ENCODE measurements at regions not wholly inside any gene's neighbourhood (a gene's known extent, or its start where the extent isn't known, plus 50 kb on each side); places are given as distances from the start of the nearest gene placed in this dataset.

DNA sequence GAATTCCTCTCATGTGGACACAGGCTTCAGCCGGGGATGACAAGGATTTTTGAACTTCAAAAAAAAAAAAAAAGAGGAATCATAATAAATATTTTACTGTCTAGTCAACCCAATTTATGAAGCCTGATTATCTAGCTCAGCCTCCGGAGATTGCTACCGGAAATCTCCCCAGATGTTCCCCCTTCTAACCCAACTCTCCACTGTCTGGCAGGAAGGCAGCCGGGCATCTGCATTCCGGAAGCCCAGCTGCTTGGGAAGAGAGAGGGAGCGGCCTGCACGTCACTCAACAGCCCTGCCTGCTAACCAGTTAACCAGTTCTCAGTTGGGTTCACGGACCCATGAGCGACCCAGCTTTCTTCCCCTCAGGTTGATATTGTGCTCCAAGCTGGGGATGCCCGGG, 87.2 kb upstream of the POU3F3 start:
- TF ChIP-seq, protein P1, sequence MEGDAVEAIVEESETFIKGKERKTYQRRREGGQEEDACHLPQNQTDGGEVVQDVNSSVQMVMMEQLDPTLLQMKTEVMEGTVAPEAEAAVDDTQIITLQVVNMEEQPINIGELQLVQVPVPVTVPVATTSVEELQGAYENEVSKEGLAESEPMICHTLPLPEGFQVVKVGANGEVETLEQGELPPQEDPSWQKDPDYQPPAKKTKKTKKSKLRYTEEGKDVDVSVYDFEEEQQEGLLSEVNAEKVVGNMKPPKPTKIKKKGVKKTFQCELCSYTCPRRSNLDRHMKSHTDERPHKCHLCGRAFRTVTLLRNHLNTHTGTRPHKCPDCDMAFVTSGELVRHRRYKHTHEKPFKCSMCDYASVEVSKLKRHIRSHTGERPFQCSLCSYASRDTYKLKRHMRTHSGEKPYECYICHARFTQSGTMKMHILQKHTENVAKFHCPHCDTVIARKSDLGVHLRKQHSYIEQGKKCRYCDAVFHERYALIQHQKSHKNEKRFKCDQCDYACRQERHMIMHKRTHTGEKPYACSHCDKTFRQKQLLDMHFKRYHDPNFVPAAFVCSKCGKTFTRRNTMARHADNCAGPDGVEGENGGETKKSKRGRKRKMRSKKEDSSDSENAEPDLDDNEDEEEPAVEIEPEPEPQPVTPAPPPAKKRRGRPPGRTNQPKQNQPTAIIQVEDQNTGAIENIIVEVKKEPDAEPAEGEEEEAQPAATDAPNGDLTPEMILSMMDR (IDR thresholded peaks at IDR 0.05): no peak
- no peak for TF ChIP-seq POLR2A (IDR thresholded peaks at IDR 0.05)
- Histone ChIP-seq H3K27me3 (no peaks in the 10 kb centered on the region), H3K9me3 (replicated peaks in 1 of 3) (peaks cover 0 to 4% (median 0%) of the 10 kb centered on the region in 3 donors), H3K27ac (no peak overlapping the region), H3K4me3 (no peak overlapping the region), H3K4me1 (replicated peaks in 1 of 2) (no peaks in the 10 kb centered on the region), H3K36me3 (replicated peaks in 1 of 2) (no peaks in the 10 kb centered on the region)
- intact Hi-C loops (cut with DNase I): no loop called here
- 56 to 62% (median 60%) methylated on average over 10 of the region's 10 CpGs for WGBS, 4 donors
- no peak for DNase-seq

DNA sequence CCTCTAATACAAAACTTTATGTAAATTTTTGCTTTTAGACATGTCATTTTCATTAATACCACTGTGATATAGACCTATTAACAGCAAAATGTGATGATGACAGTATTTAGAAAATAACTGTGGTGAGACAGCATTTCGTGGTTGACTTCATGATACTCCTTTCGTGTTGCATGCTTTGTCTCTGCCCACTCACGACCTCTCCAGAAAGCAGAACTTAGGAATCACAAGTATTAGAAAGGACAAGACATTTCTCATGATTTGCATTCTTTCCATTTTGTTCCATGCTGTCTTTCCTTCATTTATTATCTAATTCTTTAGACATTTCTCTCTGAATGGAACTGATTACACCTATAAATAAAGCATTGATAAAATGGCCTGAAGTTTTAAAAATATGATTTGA, 85.2 kb upstream of the POU3F3 start:
- WGBS, 4 donors: 26 to 39% (median 36%) methylated on average over 3 of the region's 3 CpGs
- Histone ChIP-seq H3K9me3 (replicated peaks in 1 of 3) (peaks cover 0 to 4% (median 0%) of the 10 kb centered on the region in 3 donors), H3K4me3 (no peak overlapping the region), H3K36me3 (replicated peaks in 1 of 2) (no peaks in the 10 kb centered on the region), H3K27ac (no peak overlapping the region), H3K4me1 (replicated peaks in 1 of 2) (no peaks in the 10 kb centered on the region), H3K27me3 (no peaks in the 10 kb centered on the region)
- TF ChIP-seq, protein P1 (IDR thresholded peaks at IDR 0.05): no peak
- TF ChIP-seq POLR2A (IDR thresholded peaks at IDR 0.05): no peak
- no peak for DNase-seq
- intact Hi-C loops (cut with DNase I): no loop called here

DNA sequence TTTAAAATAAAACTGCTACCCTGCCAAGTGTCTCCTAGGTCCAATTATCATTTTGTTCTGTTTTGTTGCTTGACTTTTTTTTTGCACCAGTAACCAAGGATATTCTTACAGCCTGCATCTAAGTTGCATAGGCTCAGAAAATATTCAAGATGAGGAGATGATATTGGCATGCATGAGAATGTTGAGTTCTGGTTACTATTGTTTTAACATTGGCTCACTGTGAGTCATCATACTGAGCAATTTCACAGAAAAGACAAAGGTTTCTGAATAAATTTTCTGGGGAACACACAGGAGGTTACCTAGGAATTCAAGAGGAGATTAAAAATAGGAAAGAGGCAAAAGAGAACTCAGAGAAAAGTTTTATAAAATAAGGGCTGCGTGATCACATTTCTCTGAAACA, 84.8 kb upstream of the POU3F3 start:
- TF ChIP-seq POLR2A (IDR thresholded peaks at IDR 0.05): no peak
- TF ChIP-seq, protein P1 (IDR thresholded peaks at IDR 0.05): no peak
- intact Hi-C loops (cut with DNase I): no loop called here
- H3K4me3 ChIP-seq: no peak overlapping the region
- H3K27ac ChIP-seq: no peak overlapping the region
- peaks cover 0 to 4% (median 0%) of the 10 kb centered on the region in 3 donors for H3K9me3 ChIP-seq (replicated peaks in 1 of 3)
- 78 to 97% (median 85%) methylated on average over 1 of the region's 1 CpG for WGBS, 4 donors
- H3K27me3 ChIP-seq: no peaks in the 10 kb centered on the region
- no peak for DNase-seq
- no peaks in the 10 kb centered on the region for H3K4me1 ChIP-seq (replicated peaks in 1 of 2)
- H3K36me3 ChIP-seq (replicated peaks in 1 of 2): no peaks in the 10 kb centered on the region

DNA sequence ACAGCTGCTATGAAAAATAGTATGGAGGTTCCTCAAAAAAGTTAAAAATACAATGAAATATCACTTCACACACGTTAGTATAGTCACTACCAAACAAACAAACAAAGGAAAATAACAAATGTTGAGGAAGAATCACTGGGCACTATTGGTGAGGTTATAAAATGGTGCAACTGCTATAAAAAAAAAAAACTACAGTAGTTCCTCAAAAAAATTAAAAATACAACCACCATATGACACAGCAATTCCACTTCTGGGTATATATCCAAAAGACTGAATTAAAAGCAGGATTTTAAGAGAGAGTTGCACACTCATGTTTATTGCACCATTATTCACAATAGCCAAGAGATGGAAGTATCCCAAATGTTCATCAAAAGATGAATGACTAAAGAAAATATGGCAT, 80.9 kb upstream of the POU3F3 start:
- peaks cover 0 to 4% (median 0%) of the 10 kb centered on the region in 3 donors for H3K9me3 ChIP-seq (replicated peaks in 1 of 3)
- no peaks in the 10 kb centered on the region for H3K36me3 ChIP-seq (replicated peaks in 1 of 2)
- no peaks in the 10 kb centered on the region for H3K4me1 ChIP-seq (replicated peaks in 1 of 2)
- H3K4me3 ChIP-seq: no peak overlapping the region
- no peak overlapping the region for H3K27ac ChIP-seq
- DNase-seq: no peak
- 20 to 45% (median 26%) methylated on average over 1 of the region's 1 CpG for WGBS, 4 donors
- H3K27me3 ChIP-seq: no peaks in the 10 kb centered on the region
- intact Hi-C loops (cut with DNase I): no loop called here
- TF ChIP-seq, protein P1 (IDR thresholded peaks at IDR 0.05): no peak
- no peak for TF ChIP-seq POLR2A (IDR thresholded peaks at IDR 0.05)
